Panc1 (cell line): ENCODE measurements at regions not wholly inside any gene's neighbourhood (a gene's known extent, or its start where the extent isn't known, plus 50 kb on each side); places are given as distances from the start of the nearest gene placed in this dataset.

ENCODE experiments used
- ATAC-seq: fragments of 200-7000 bp; cut with Tn5 transposase; 2 replicates; pipeline ENCODE4 v1.9.1; 2020; ENCODE audit warnings: mild to moderate bottlenecking, moderate library complexity
- BruUV-seq: library from RNA; stranded (reverse); fragments of 400-500 nt; replicated peaks from 2 replicates; lab custom pipeline; 2021; lab: Mats Ljungman, UMichigan
- CTCF ChIA-PET: fragments of 300-600 bp; sonication (Branson Sonifier 250); formaldehyde crosslinking; loops from one replicate; lab custom pipeline; 2022; ENCODE audit warnings: antibody characterized with exemption; lab: Charles Lee
- POLR2A ChIA-PET: fragments of 300-600 bp; sonication (Branson Sonifier 250); formaldehyde crosslinking; loops from one replicate; lab custom pipeline; 2022; ENCODE audit warnings: antibody characterized with exemption; lab: Charles Lee
- DNase-seq: peaks from one replicate; pipeline ENCODE4 v3.0.0-alpha.2; 2010; ENCODE audit warnings: low read depth, low spot score
- H3K27ac ChIP-seq: 2 replicates; pipeline ENCODE4 v1.5.1; 2011; ENCODE audit warnings: mild to moderate bottlenecking, low read length, inconsistent platforms
- H3K27me3 ChIP-seq: fragments of 200-500 bp; sonication (Bioruptor generic); 2 replicates; pipeline ENCODE4 v1.6.0; 2014; ENCODE audit warnings: low read length, inconsistent platforms; ENCODE audit not compliant: control insufficient read depth, insufficient read depth
- H3K36me3 ChIP-seq: fragments of 200-500 bp; sonication (Bioruptor generic); 2 replicates; pipeline ENCODE4 v1.5.1; 2014; ENCODE audit warnings: inconsistent platforms, mild to moderate bottlenecking, low read length, moderate library complexity; ENCODE audit not compliant: control insufficient read depth, insufficient read depth
- H3K4me1 ChIP-seq: 2 replicates; pipeline ENCODE4 v1.5.1; 2011; ENCODE audit warnings: inconsistent platforms, mild to moderate bottlenecking, low read length, moderate library complexity; ENCODE audit not compliant: control insufficient read depth, insufficient read depth
- H3K4me3 ChIP-seq, 2 experiments: 2 replicates each; pipeline ENCODE4 v1.5.1; 2011 to 2012; ENCODE audit warnings: low read depth in 2 of 2, low read length in 2 of 2, mild to moderate bottlenecking in 2 of 2, inconsistent platforms in 1 of 2, moderate library complexity in 1 of 2
- H3K9me3 ChIP-seq: fragments of 200-500 bp; sonication (Bioruptor generic); 2 replicates; pipeline ENCODE4 v1.5.1; 2014; ENCODE audit warnings: low read depth, mild to moderate bottlenecking, inconsistent platforms, low read length, moderate library complexity; ENCODE audit not compliant: control insufficient read depth, insufficient read depth
- POLR2AphosphoS5 ChIP-seq: IDR thresholded peaks from 2 replicates; pipeline ENCODE4 v1.6.1; 2012; ENCODE audit warnings: mild to moderate bottlenecking, low read depth, low read length, moderate library complexity
- SIN3A ChIP-seq: IDR thresholded peaks from 2 replicates; pipeline ENCODE4 v1.6.1; 2012; ENCODE audit warnings: low read depth, mild to moderate bottlenecking, low read length, moderate library complexity, borderline replicate concordance; ENCODE audit not compliant: insufficient read depth
- TCF7L2 ChIP-seq: IDR thresholded peaks from 2 replicates; pipeline ENCODE4 v1.6.1; 2011; ENCODE audit warnings: mild to moderate bottlenecking, low read depth, low read length, inconsistent platforms
- in situ Hi-C: cut with HindIII; loops from 2 replicates; pipeline ENCODE4 v1.10.0; 2016; ENCODE audit warnings: low sequenced_read_pairs, low pct_unique_long_range_greater_than_20kb
- intact Hi-C: fragments of 100-400 bp; cut with micrococcal nuclease; formaldehyde crosslinking; loops from one replicate; pipeline ENCODE4 v1.10.0; 2022; ENCODE audit not compliant: unreplicated experiment
- TF ChIP-seq, protein P1 (sequence below), 2 experiments: IDR thresholded peaks; 2 replicates each; pipeline ENCODE4 v1.6.1; 2011 to 2012; ENCODE audit warnings: low read depth in 2 of 2, control low read depth in 1 of 2, low read length in 1 of 2, mild to moderate bottlenecking in 1 of 2, moderate library complexity in 1 of 2; ENCODE audit not compliant: insufficient read depth in 1 of 2
- TF ChIP-seq, protein P2 (sequence below): fragments of 450-650 bp; IDR thresholded peaks from 2 replicates; pipeline ENCODE4 v1.5.1; 2017; ENCODE audit warnings: mild to moderate bottlenecking

DNA sequence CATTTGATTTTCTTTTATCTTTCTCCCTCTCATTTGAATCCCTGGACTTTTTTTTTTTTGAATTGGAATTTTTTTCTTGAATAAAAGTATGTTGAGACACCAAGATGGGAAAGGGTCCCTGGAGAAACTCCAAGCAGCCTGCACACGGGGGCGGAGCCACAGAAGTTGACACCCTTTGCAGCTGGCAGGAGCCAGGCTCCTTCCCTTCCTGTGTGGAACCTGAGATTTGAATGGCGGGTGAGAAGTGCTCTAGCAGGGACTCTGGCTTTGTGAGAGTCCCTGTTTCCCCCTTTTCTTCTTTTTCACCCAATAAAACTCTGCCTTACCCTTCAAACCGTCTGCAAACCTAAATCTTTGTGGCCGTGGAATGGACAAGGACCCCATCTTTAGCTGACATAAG lies 1381.0 kb upstream of the MIR17HG start:
- no peaks in the 10 kb centered on the region for H3K9me3 ChIP-seq
- ATAC-seq (no peak), DNase-seq (no peak)
- no peaks in the 10 kb centered on the region for H3K36me3 ChIP-seq
- in situ Hi-C loops (no loop called here), intact Hi-C loops (no loop called here)
- H3K4me1 ChIP-seq, result no peaks in the 10 kb centered on the region
- ChIA-PET POLR2A (no interaction called here), CTCF (no interaction called here)
- BruUV-seq, result no TSS peak
- no peak overlapping the region for H3K27ac ChIP-seq
- no peak overlapping the region for H3K4me3 ChIP-seq
- no peaks in the 10 kb centered on the region for H3K27me3 ChIP-seq
- TF ChIP-seq, protein P1, sequence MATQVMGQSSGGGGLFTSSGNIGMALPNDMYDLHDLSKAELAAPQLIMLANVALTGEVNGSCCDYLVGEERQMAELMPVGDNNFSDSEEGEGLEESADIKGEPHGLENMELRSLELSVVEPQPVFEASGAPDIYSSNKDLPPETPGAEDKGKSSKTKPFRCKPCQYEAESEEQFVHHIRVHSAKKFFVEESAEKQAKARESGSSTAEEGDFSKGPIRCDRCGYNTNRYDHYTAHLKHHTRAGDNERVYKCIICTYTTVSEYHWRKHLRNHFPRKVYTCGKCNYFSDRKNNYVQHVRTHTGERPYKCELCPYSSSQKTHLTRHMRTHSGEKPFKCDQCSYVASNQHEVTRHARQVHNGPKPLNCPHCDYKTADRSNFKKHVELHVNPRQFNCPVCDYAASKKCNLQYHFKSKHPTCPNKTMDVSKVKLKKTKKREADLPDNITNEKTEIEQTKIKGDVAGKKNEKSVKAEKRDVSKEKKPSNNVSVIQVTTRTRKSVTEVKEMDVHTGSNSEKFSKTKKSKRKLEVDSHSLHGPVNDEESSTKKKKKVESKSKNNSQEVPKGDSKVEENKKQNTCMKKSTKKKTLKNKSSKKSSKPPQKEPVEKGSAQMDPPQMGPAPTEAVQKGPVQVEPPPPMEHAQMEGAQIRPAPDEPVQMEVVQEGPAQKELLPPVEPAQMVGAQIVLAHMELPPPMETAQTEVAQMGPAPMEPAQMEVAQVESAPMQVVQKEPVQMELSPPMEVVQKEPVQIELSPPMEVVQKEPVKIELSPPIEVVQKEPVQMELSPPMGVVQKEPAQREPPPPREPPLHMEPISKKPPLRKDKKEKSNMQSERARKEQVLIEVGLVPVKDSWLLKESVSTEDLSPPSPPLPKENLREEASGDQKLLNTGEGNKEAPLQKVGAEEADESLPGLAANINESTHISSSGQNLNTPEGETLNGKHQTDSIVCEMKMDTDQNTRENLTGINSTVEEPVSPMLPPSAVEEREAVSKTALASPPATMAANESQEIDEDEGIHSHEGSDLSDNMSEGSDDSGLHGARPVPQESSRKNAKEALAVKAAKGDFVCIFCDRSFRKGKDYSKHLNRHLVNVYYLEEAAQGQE (IDR thresholded peaks at IDR 0.05; ENCODE audit: insufficient read depth in 1 of 2, low read depth in 2 of 2, low read length in 1 of 2), result no peak
- no peak for TF ChIP-seq TCF7L2
- TF ChIP-seq, protein P2, sequence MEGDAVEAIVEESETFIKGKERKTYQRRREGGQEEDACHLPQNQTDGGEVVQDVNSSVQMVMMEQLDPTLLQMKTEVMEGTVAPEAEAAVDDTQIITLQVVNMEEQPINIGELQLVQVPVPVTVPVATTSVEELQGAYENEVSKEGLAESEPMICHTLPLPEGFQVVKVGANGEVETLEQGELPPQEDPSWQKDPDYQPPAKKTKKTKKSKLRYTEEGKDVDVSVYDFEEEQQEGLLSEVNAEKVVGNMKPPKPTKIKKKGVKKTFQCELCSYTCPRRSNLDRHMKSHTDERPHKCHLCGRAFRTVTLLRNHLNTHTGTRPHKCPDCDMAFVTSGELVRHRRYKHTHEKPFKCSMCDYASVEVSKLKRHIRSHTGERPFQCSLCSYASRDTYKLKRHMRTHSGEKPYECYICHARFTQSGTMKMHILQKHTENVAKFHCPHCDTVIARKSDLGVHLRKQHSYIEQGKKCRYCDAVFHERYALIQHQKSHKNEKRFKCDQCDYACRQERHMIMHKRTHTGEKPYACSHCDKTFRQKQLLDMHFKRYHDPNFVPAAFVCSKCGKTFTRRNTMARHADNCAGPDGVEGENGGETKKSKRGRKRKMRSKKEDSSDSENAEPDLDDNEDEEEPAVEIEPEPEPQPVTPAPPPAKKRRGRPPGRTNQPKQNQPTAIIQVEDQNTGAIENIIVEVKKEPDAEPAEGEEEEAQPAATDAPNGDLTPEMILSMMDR, result no peak
- no peak for TF ChIP-seq SIN3A
- TF ChIP-seq POLR2AphosphoS5, result no peak

DNA sequence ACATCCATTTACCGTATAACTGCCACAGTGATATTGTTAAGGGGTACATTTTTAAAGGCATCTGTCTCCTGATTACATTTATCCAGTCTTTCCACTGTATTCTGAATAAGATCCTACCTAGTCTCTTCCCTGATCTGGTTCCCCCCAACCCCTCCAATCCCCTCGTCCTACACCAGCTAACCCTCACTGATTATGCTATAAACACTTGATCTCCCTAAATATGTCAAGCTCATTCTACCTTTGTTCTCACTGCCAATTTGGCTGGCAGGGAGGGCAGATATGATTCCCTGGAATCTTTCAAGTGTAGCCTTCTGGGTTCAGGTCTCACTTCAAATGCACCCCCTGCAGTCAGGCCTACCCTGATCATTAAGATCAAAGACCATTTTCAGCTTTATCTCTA lies 1379.8 kb upstream of the MIR17HG start:
- intact Hi-C loops, result no loop called here
- no peak for DNase-seq
- TF ChIP-seq, protein P2, result no peak
- TF ChIP-seq SIN3A, result no peak
- H3K4me1 ChIP-seq, result no peaks in the 10 kb centered on the region
- no peaks in the 10 kb centered on the region for H3K27me3 ChIP-seq
- H3K9me3 ChIP-seq, result no peaks in the 10 kb centered on the region
- BruUV-seq, result no TSS peak
- POLR2A ChIA-PET, result no interaction called here
- no peaks in the 10 kb centered on the region for H3K36me3 ChIP-seq
- CTCF ChIA-PET, result no interaction called here
- ATAC-seq, result no peak
- H3K4me3 ChIP-seq, result no peak overlapping the region
- in situ Hi-C loops, result no loop called here
- H3K27ac ChIP-seq, result no peak overlapping the region
